PC-3 (cell line): ENCODE measurements at regions not wholly inside any gene's neighbourhood (a gene's known extent, or its start where the extent isn't known, plus 50 kb on each side); places are given as distances from the start of the nearest gene placed in this dataset.

Experiments used
- ATAC-seq: fragments of 200-7000 bp; cut with Tn5 transposase; 2 replicates; pipeline ENCODE4 v1.9.1; 2020; ENCODE audit warnings: mild to moderate bottlenecking, moderate library complexity
- BruUV-seq: library from RNA; stranded (reverse); fragments of 400-500 nt; replicated peaks from 2 replicates; lab custom pipeline; 2021; lab: Mats Ljungman, UMichigan
- CTCF ChIA-PET: fragments of 300-600 bp; sonication (Branson Sonifier 250); formaldehyde crosslinking; loops from one replicate; lab custom pipeline; 2022; ENCODE audit warnings: antibody characterized with exemption; lab: Charles Lee
- POLR2A ChIA-PET: fragments of 300-600 bp; sonication (Branson Sonifier 250); formaldehyde crosslinking; loops from one replicate; lab custom pipeline; 2022; ENCODE audit warnings: antibody characterized with exemption; ENCODE audit not compliant: unreplicated experiment; lab: Charles Lee
- DNase-seq: peaks from one replicate; pipeline ENCODE4 v3.0.0-alpha.2; 2015
- H2AFZ ChIP-seq: fragments of 300-600 bp; sonication (generic); 2 replicates; pipeline ENCODE4 v1.6.0; 2016; ENCODE audit warnings: antibody characterized with exemption, low read length
- H3F3A ChIP-seq: fragments of 300-600 bp; sonication (generic); one replicate; pipeline ENCODE4 v1.6.0; 2017; ENCODE audit warnings: antibody characterized with exemption, low read length, control low read depth, mild to moderate bottlenecking; ENCODE audit not compliant: unreplicated experiment
- H3K27ac ChIP-seq: fragments of 300-600 bp; sonication (generic); 2 replicates; pipeline ENCODE4 v1.5.1; 2016; ENCODE audit warnings: mild to moderate bottlenecking, low read length
- H3K27me3 ChIP-seq: fragments of 300-600 bp; sonication (generic); 2 replicates; pipeline ENCODE4 v1.6.1; 2016; ENCODE audit warnings: low read length, mixed read lengths
- H3K36me3 ChIP-seq: fragments of 300-600 bp; sonication (generic); 2 replicates; pipeline ENCODE4 v1.6.1; 2016; ENCODE audit warnings: low read depth, mixed run types, low read length, mixed read lengths
- H3K4me1 ChIP-seq: fragments of 300-600 bp; sonication (generic); 2 replicates; pipeline ENCODE4 v1.5.1; 2016; ENCODE audit warnings: low read length; ENCODE audit not compliant: insufficient read depth
- H3K4me2 ChIP-seq: fragments of 300-600 bp; sonication (generic); 2 replicates; pipeline ENCODE4 v1.6.0; 2016; ENCODE audit warnings: low read length
- H3K4me3 ChIP-seq: fragments of 300-600 bp; sonication (generic); 2 replicates; pipeline ENCODE4 v1.5.1; 2016; ENCODE audit warnings: mild to moderate bottlenecking, low read length, mixed read lengths
- H3K79me2 ChIP-seq: fragments of 300-600 bp; sonication (generic); 2 replicates; pipeline ENCODE4 v1.6.1; 2017; ENCODE audit warnings: low read length, mixed read lengths
- H3K9ac ChIP-seq: fragments of 300-600 bp; sonication (generic); 2 replicates; pipeline ENCODE4 v1.6.0; 2016; ENCODE audit warnings: mild to moderate bottlenecking, low read length
- H3K9me2 ChIP-seq: fragments of 300-600 bp; sonication (generic); replicated peaks from 2 replicates; pipeline ENCODE4 v1.6.1; 2016; ENCODE audit warnings: mixed run types, low read length, mixed read lengths
- H3K9me3 ChIP-seq: fragments of 300-600 bp; sonication (generic); 2 replicates; pipeline ENCODE4 v1.6.1; 2016; ENCODE audit warnings: low read length, mixed read lengths
- H4K20me1 ChIP-seq: fragments of 300-600 bp; sonication (generic); 2 replicates; pipeline ENCODE4 v1.6.1; 2016; ENCODE audit warnings: low read length, mixed read lengths
- EZH2 ChIP-seq: fragments of 300-600 bp; sonication (generic); IDR thresholded peaks from one replicate; pipeline ENCODE4 v1.6.1; 2017; ENCODE audit warnings: antibody characterized with exemption, mild to moderate bottlenecking, low read length; ENCODE audit not compliant: unreplicated experiment
- EZH2phosphoT487 ChIP-seq: fragments of 300-600 bp; sonication (generic); IDR thresholded peaks from 2 replicates; pipeline ENCODE4 v1.6.1; 2018; ENCODE audit warnings: mild to moderate bottlenecking, antibody characterized with exemption, low read length, borderline replicate concordance
- intact Hi-C: fragments of 100-400 bp; cut with micrococcal nuclease; formaldehyde crosslinking; loops from 2 replicates; pipeline ENCODE4 v1.9.0; 2023
- TF ChIP-seq, protein P1 (sequence below): fragments of 300-600 bp; sonication (generic); conservative IDR thresholded peaks from 2 replicates; pipeline ENCODE4 v1.5.1; 2017; ENCODE audit warnings: antibody characterized with exemption, low read depth, mild to moderate bottlenecking, low read length

GRCh38 chr10:43891241-43891640 is 242.6 kb upstream of the ZNF32 start:
- TF ChIP-seq, protein P1, sequence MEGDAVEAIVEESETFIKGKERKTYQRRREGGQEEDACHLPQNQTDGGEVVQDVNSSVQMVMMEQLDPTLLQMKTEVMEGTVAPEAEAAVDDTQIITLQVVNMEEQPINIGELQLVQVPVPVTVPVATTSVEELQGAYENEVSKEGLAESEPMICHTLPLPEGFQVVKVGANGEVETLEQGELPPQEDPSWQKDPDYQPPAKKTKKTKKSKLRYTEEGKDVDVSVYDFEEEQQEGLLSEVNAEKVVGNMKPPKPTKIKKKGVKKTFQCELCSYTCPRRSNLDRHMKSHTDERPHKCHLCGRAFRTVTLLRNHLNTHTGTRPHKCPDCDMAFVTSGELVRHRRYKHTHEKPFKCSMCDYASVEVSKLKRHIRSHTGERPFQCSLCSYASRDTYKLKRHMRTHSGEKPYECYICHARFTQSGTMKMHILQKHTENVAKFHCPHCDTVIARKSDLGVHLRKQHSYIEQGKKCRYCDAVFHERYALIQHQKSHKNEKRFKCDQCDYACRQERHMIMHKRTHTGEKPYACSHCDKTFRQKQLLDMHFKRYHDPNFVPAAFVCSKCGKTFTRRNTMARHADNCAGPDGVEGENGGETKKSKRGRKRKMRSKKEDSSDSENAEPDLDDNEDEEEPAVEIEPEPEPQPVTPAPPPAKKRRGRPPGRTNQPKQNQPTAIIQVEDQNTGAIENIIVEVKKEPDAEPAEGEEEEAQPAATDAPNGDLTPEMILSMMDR: no peak
- TF ChIP-seq EZH2 (no peak), EZH2phosphoT487 (no peak)
- Histone ChIP-seq H3F3A (no peaks in the 10 kb centered on the region), H4K20me1 (no peaks in the 10 kb centered on the region), H3K9ac (no peak overlapping the region), H3K27ac (no peak overlapping the region), H2AFZ (no peak overlapping the region), H3K4me2 (no peak overlapping the region), H3K9me3 (0 out of 2 replicates have a peak, but pooled peaks cover 13% of the 10 kb centered on the region), H3K4me1 (peaks cover 20% of the 10 kb centered on the region; the same call in 1 of the 2 replicates), H3K79me2 (no peaks in the 10 kb centered on the region), H3K9me2 (no peaks in the 10 kb centered on the region), H3K4me3 (no peak overlapping the region), H3K27me3 (no peaks in the 10 kb centered on the region), H3K36me3 (no peaks in the 10 kb centered on the region)
- ATAC-seq (no peak), DNase-seq (peak; percentile 41)
- POLR2A ChIA-PET: no interaction called here
- intact Hi-C loops: no loop called here
- CTCF ChIA-PET: no interaction called here
- no TSS peak for BruUV-seq

DNA sequence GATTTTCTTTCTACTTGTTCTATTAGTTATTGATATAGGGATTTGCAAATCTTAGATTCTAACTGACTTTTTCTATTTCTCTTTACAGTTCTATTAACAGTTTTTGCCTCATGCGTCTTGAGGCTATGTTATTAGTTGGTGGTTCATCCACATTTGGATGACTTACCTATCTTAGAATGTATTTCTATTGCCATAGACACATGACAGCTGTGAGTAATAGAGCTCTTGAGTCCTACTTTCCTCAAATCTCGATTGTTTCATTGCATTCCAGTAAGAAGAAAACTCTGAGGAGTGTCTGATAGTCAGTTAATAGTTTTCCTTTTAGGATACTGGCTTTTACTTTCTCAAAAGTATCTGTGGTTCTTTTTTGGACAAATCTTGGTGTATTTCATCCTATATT is 241.4 kb upstream of the ZNF32 start:
- POLR2A ChIA-PET: no interaction called here
- ATAC-seq (no peak), DNase-seq (peak; percentile 46)
- no peaks in the 10 kb centered on the region for H3K27me3 ChIP-seq
- intact Hi-C loops: no loop called here
- no peak overlapping the region for H3K9ac ChIP-seq
- H3K79me2 ChIP-seq: no peaks in the 10 kb centered on the region
- H3K9me3 ChIP-seq: 0 out of 2 replicates have a peak, but pooled peaks cover 13% of the 10 kb centered on the region
- peaks cover 20% of the 10 kb centered on the region; the same call in 1 of the 2 replicates for H3K4me1 ChIP-seq
- H3K4me3 ChIP-seq: no peak overlapping the region
- no peak overlapping the region for H3K27ac ChIP-seq
- CTCF ChIA-PET: no interaction called here
- no peak overlapping the region for H3K4me2 ChIP-seq
- TF ChIP-seq, protein P1: no peak
- TF ChIP-seq EZH2: no peak
- no peak for TF ChIP-seq EZH2phosphoT487
- BruUV-seq: no TSS peak
- no peaks in the 10 kb centered on the region for H3K36me3 ChIP-seq
- H2AFZ ChIP-seq: no peak overlapping the region
- H4K20me1 ChIP-seq: no peaks in the 10 kb centered on the region
- H3K9me2 ChIP-seq: no peaks in the 10 kb centered on the region
- no peaks in the 10 kb centered on the region for H3F3A ChIP-seq

GRCh38 chr10:43888586-43888985 is 239.9 kb upstream of the ZNF32 start:
- peak; percentile 79 for DNase-seq
- no TSS peak for BruUV-seq

More at GRCh38 chr10:43888586-43888985, 239.9 kb upstream of the ZNF32 start:
- Histone ChIP-seq H3K27me3 (no peaks in the 10 kb centered on the region), H2AFZ (no peak overlapping the region), H3K79me2 (no peaks in the 10 kb centered on the region), H3K27ac (no peak overlapping the region), H3K9me2 (no peaks in the 10 kb centered on the region), H3K4me2 (peak overlapping the region; percentile 22; the same call in 1 of the 2 replicates), H3K9me3 (0 out of 2 replicates have a peak, but pooled peaks cover 13% of the 10 kb centered on the region), H3K4me3 (no peak overlapping the region), H3F3A (no peaks in the 10 kb centered on the region), H3K4me1 (peaks cover 20% of the 10 kb centered on the region; the same call in 1 of the 2 replicates), H3K9ac (no peak overlapping the region), H4K20me1 (no peaks in the 10 kb centered on the region), H3K36me3 (no peaks in the 10 kb centered on the region)
- intact Hi-C loops: loop anchor here (1.0 to 10.0 kb wide), 3 partner anchors 20 to 74 kb away; no protein-coding TSS in a partner anchor
- CTCF ChIA-PET: no interaction called here
- TF ChIP-seq EZH2 (no peak), EZH2phosphoT487 (no peak)
- TF ChIP-seq, protein P1: no peak
- ATAC-seq: peak; percentile 87
- POLR2A ChIA-PET: no interaction called here
